ENCODE measurements at regions not wholly inside any gene's neighbourhood (a gene's known extent, or its start where the extent isn't known, plus 50 kb on each side); places are given as distances from the start of the nearest gene placed in this dataset.

DNA sequence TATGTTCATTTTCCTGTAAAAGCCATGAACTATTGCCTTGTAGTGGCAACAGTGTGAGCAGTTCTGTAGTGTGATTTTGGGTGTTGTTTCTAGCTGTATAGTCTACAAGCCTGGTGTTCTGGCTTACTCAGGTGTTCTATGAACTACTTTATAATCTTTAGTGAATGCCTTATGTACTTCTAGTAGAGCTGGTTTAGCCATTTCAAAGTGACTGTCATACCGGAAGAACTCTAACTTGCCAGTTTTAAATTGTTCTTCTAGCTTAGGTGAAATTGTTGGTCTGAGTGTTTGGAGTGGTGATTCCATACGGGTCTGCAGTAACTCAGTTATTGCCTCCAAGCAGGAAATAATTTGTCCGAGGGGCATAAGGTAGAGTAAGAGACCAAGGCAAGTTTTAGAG lies 150.2 kb upstream of the ZNF184 start:
- WGBS: 69% methylated on average over 3 of the region's 3 CpGs
- Histone ChIP-seq H3K4me3 (ENCODE audit: low read depth in 1 of 3, low read length in 3 of 3) (no peak overlapping the region), H3K9ac (ENCODE audit: low read depth in 1 of 2, low read length in 2 of 2) (no peak overlapping the region), H3K9me3 (ENCODE audit: control insufficient read depth in 4 of 4, low read length in 3 of 4) (no peaks in the 10 kb centered on the region), H3K27ac (ENCODE audit: low read depth in 1 of 2, low read length in 2 of 2) (no peak overlapping the region), H3K4me1 (ENCODE audit: control insufficient read depth in 4 of 4, insufficient read depth in 4 of 4, low read length in 3 of 4) (no peaks in the 10 kb centered on the region), H3K36me3 (ENCODE audit: control insufficient read depth in 4 of 4, insufficient read depth in 3 of 4, low read depth in 1 of 4, low read length in 3 of 4) (no peaks in the 10 kb centered on the region), H3K27me3 (ENCODE audit: control insufficient read depth in 4 of 4, insufficient read depth in 4 of 4, low read length in 3 of 4) (peaks cover 0 to 8% (median 1%) of the 10 kb centered on the region in 4 donors)
- TF ChIP-seq, protein P1, sequence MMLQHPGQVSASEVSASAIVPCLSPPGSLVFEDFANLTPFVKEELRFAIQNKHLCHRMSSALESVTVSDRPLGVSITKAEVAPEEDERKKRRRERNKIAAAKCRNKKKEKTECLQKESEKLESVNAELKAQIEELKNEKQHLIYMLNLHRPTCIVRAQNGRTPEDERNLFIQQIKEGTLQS (IDR thresholded peaks at IDR 0.05): no peak
- no peak for TF ChIP-seq CTCF (IDR thresholded peaks at IDR 0.05; ENCODE audit: low read depth, low read length, missing input control)
- TF ChIP-seq HNF4A (conservative IDR thresholded peaks at IDR 0.05): no peak
- TF ChIP-seq EGR1 (IDR thresholded peaks at IDR 0.05; ENCODE audit: low read depth in 2 of 2): no peak
- no peak for TF ChIP-seq SP1 (IDR thresholded peaks at IDR 0.05)
- no peak for TF ChIP-seq TAF1 (conservative IDR thresholded peaks at IDR 0.05)
- TF ChIP-seq FOXA2 (IDR thresholded peaks at IDR 0.05): no peak
- no peak for TF ChIP-seq HNF4G (IDR thresholded peaks at IDR 0.05)
- TF ChIP-seq YY1 (IDR thresholded peaks at IDR 0.05): no peak
- no peak for TF ChIP-seq ZBTB33 (IDR thresholded peaks at IDR 0.05)
- no peak for TF ChIP-seq JUND (IDR thresholded peaks at IDR 0.05)
- TF ChIP-seq, protein P2, sequence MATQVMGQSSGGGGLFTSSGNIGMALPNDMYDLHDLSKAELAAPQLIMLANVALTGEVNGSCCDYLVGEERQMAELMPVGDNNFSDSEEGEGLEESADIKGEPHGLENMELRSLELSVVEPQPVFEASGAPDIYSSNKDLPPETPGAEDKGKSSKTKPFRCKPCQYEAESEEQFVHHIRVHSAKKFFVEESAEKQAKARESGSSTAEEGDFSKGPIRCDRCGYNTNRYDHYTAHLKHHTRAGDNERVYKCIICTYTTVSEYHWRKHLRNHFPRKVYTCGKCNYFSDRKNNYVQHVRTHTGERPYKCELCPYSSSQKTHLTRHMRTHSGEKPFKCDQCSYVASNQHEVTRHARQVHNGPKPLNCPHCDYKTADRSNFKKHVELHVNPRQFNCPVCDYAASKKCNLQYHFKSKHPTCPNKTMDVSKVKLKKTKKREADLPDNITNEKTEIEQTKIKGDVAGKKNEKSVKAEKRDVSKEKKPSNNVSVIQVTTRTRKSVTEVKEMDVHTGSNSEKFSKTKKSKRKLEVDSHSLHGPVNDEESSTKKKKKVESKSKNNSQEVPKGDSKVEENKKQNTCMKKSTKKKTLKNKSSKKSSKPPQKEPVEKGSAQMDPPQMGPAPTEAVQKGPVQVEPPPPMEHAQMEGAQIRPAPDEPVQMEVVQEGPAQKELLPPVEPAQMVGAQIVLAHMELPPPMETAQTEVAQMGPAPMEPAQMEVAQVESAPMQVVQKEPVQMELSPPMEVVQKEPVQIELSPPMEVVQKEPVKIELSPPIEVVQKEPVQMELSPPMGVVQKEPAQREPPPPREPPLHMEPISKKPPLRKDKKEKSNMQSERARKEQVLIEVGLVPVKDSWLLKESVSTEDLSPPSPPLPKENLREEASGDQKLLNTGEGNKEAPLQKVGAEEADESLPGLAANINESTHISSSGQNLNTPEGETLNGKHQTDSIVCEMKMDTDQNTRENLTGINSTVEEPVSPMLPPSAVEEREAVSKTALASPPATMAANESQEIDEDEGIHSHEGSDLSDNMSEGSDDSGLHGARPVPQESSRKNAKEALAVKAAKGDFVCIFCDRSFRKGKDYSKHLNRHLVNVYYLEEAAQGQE (IDR thresholded peaks at IDR 0.05): no peak
- TF ChIP-seq RXRA (IDR thresholded peaks at IDR 0.05): no peak
- no peak for TF ChIP-seq GABPA (IDR thresholded peaks at IDR 0.05 in 1 of 2, conservative IDR thresholded peaks at IDR 0.05 in 1 of 2)
- no peak for DNase-seq (ENCODE audit: low spot score)

GRCh38 chr6:27619436-27619835 lies 146.5 kb upstream of the ZNF184 start:
- H3K27ac ChIP-seq (ENCODE audit: low read depth in 1 of 2, low read length in 2 of 2): no peak overlapping the region
- DNase-seq (ENCODE audit: low spot score): no peak
- WGBS: 39% methylated on average over 4 of the region's 4 CpGs
- no peaks in the 10 kb centered on the region for H3K36me3 ChIP-seq (ENCODE audit: control insufficient read depth in 4 of 4, insufficient read depth in 3 of 4, low read depth in 1 of 4, low read length in 3 of 4)
- peaks cover 3 to 20% (median 9%) of the 10 kb centered on the region in 4 donors for H3K27me3 ChIP-seq (ENCODE audit: control insufficient read depth in 4 of 4, insufficient read depth in 4 of 4, low read length in 3 of 4)
- no peaks in the 10 kb centered on the region for H3K4me1 ChIP-seq (ENCODE audit: control insufficient read depth in 4 of 4, insufficient read depth in 4 of 4, low read length in 3 of 4)
- H3K9ac ChIP-seq (ENCODE audit: low read depth in 1 of 2, low read length in 2 of 2): no peak overlapping the region
- H3K4me3 ChIP-seq (ENCODE audit: low read depth in 1 of 3, low read length in 3 of 3): no peak overlapping the region
- no peaks in the 10 kb centered on the region for H3K9me3 ChIP-seq (ENCODE audit: control insufficient read depth in 4 of 4, low read length in 3 of 4)
- TF ChIP-seq RAD21 (IDR thresholded peaks at IDR 0.05) (no peak), NR2F2 (IDR thresholded peaks at IDR 0.05) (no peak), RXRA (IDR thresholded peaks at IDR 0.05) (no peak), SP1 (IDR thresholded peaks at IDR 0.05) (no peak), FOXA2 (IDR thresholded peaks at IDR 0.05) (no peak), YY1 (IDR thresholded peaks at IDR 0.05) (no peak), HNF4A (conservative IDR thresholded peaks at IDR 0.05) (no peak), ZBTB33 (IDR thresholded peaks at IDR 0.05) (no peak), TAF1 (conservative IDR thresholded peaks at IDR 0.05) (no peak), HNF4G (IDR thresholded peaks at IDR 0.05) (no peak), JUND (IDR thresholded peaks at IDR 0.05) (no peak), FOXA1 (IDR thresholded peaks at IDR 0.05) (no peak), MAX (IDR thresholded peaks at IDR 0.05) (no peak), GABPA (IDR thresholded peaks at IDR 0.05 in 1 of 2, conservative IDR thresholded peaks at IDR 0.05 in 1 of 2) (no peak)
- TF ChIP-seq, protein P1 (IDR thresholded peaks at IDR 0.05): no peak
- TF ChIP-seq, protein P2 (IDR thresholded peaks at IDR 0.05): no peak
